CD4-positive, alpha-beta T cell (primary cell): ENCODE measurements at regions not wholly inside any gene's neighbourhood (a gene's known extent, or its start where the extent isn't known, plus 50 kb on each side); places are given as distances from the start of the nearest gene placed in this dataset.

Source experiments
- ATAC-seq: fragments of 200-7000 bp; cut with Tn5 transposase; one replicate; pipeline ENCODE4 v1.10.0; 2022; ENCODE audit warnings: mild to moderate bottlenecking; ENCODE audit not compliant: poor library complexity
- CTCF ChIA-PET: fragments of 350-600 bp; sonication (Branson Sonifier 250); formaldehyde crosslinking; loops from one replicate; lab custom pipeline; 2021; ENCODE audit warnings: antibody characterized with exemption, inconsistent platforms; lab: Charles Lee
- POLR2A ChIA-PET: fragments of 350-600 bp; sonication (Branson Sonifier 250); formaldehyde crosslinking; loops from one replicate; lab custom pipeline; 2021; ENCODE audit warnings: antibody characterized with exemption, inconsistent platforms; lab: Charles Lee
- DNase-seq, 14 experiments: peaks; one replicate each; pipeline ENCODE4 v3.0.0-alpha.2; 2013 to 2020; ENCODE audit warnings: mixed read lengths in 2 of 14
- H3K27ac ChIP-seq, 2 donors: one replicate each; pipeline versions ENCODE4 v1.5.1 to v1.7.0; 2013; ENCODE audit warnings: low read length in 2 of 2, low read depth in 1 of 2, mild to moderate bottlenecking in 1 of 2
- H3K27me3 ChIP-seq, 2 experiments: 1 replicate in 1 of 2; 2 replicates in 1 of 2; pipeline versions ENCODE4 v1.6.1 to v1.7.0; 2013; ENCODE audit warnings: low read length in 2 of 2, control low read depth in 1 of 2, mild to moderate bottlenecking in 1 of 2, moderate library complexity in 1 of 2; ENCODE audit not compliant: insufficient read depth in 2 of 2, control insufficient read depth in 1 of 2
- H3K36me3 ChIP-seq: one replicate; pipeline ENCODE4 v1.6.1; 2013; ENCODE audit warnings: low read length, control low read depth; ENCODE audit not compliant: insufficient read depth
- H3K4me1 ChIP-seq: one replicate; pipeline ENCODE4 v1.6.1; 2013; ENCODE audit warnings: low read length, control low read depth; ENCODE audit not compliant: insufficient read depth
- H3K4me3 ChIP-seq: one replicate; pipeline ENCODE4 v1.5.1; 2013; ENCODE audit warnings: mild to moderate bottlenecking, low read length, moderate library complexity
- H3K9me3 ChIP-seq, 2 experiments: 1 replicate in 1 of 2; 2 replicates in 1 of 2; pipeline versions ENCODE4 v1.6.1 to v1.7.0; 2013; ENCODE audit warnings: low read length in 2 of 2, mild to moderate bottlenecking in 2 of 2, control low read depth in 1 of 2, moderate library complexity in 1 of 2; ENCODE audit not compliant: control insufficient read depth in 1 of 2, insufficient read depth in 1 of 2
- H3K27ac Mint-ChIP-seq: one replicate; pipeline ENCODE4 v1.8.0; 2020; ENCODE audit warnings: mixed read lengths
- H3K27me3 Mint-ChIP-seq: one replicate; pipeline ENCODE4 v1.8.0; 2021; ENCODE audit warnings: mixed read lengths
- H3K36me3 Mint-ChIP-seq: one replicate; pipeline ENCODE4 v1.8.0; 2021; ENCODE audit warnings: low read depth, mixed read lengths
- H3K4me1 Mint-ChIP-seq: one replicate; pipeline ENCODE4 v1.8.0; 2021; ENCODE audit warnings: low read depth, mixed read lengths
- H3K4me3 Mint-ChIP-seq: one replicate; pipeline ENCODE4 v1.8.0; 2020; ENCODE audit warnings: mild to moderate bottlenecking, mixed read lengths
- H3K9me3 Mint-ChIP-seq: one replicate; pipeline ENCODE4 v1.8.0; 2020; ENCODE audit warnings: mixed read lengths
- CTCF ChIP-seq: fragments of 200-600 bp; IDR thresholded peaks from one replicate; pipeline ENCODE4 v1.8.0; 2022; ENCODE audit warnings: antibody characterized with exemption, mild to moderate bottlenecking
- intact Hi-C, 2 experiments: fragments of 100-400 bp; cut with DNase I in 1 of 2; cut with micrococcal nuclease in 1 of 2; formaldehyde crosslinking; loops; one replicate each; pipeline versions ENCODE4 v1.15.1 to v1.9.0; 2023 to 2025; cut with DNase I, micrococcal nuclease

- peaks cover 19% of the 10 kb centered on the region for H3K4me1 Mint-ChIP-seq
- Histone ChIP-seq H3K4me1 (peaks cover 13% of the 10 kb centered on the region), H3K27ac (no peak overlapping the region), H3K9me3 (no peaks in the 10 kb centered on the region), H3K36me3 (no peaks in the 10 kb centered on the region), H3K27me3 (no peaks in the 10 kb centered on the region), H3K4me3 (no peak overlapping the region)
- TF ChIP-seq CTCF, result no peak
- ChIA-PET POLR2A (no interaction called here), CTCF (no interaction called here)
- DNase-seq (no peak), ATAC-seq (no peak)
- no peaks in the 10 kb centered on the region for H3K9me3 Mint-ChIP-seq
- H3K27ac Mint-ChIP-seq, result no peak overlapping the region
- H3K27me3 Mint-ChIP-seq, result no peaks in the 10 kb centered on the region
- no peaks in the 10 kb centered on the region for H3K36me3 Mint-ChIP-seq
- intact Hi-C loops, result no loop called here
- H3K4me3 Mint-ChIP-seq, result no peak overlapping the region
Measured at GRCh38 chr15:31461375-31461774, 134.7 kb downstream of the KLF13 start.

- no peak for DNase-seq
- POLR2A ChIA-PET, result no interaction called here
- no peak for ATAC-seq
Measured at GRCh38 chr15:31461911-31462480, 135.4 kb downstream of the KLF13 start.

DNA sequence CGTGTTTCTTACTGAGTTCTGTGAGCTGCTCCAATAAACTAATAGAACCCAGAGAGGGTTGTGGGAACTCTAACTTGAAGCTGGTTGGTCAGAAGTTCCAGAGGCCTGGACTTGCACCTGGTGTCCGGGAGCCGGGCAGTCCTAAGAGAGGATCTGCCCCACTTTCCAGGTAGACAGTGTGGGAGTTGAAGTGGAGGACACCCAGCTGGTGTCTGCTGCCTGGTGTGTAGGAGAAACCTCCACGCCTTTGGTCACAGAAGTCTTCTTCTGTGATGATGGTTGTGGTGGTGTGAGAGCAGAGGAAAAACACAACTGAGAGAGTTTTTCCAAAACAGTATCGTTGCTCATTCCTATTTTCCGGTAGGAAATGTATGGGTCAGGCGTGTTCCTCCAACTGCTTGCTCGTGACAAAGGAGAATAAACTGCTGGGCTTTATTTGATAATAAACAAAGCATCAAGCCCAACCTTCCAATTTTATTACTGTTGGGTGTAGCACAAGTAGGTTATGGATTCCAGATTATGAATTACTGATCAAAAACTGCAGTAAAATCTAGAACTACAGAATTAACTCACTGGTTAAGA, 137.0 kb downstream of the KLF13 start:
- Histone ChIP-seq H3K9me3 (no peaks in the 10 kb centered on the region), H3K36me3 (no peaks in the 10 kb centered on the region), H3K4me3 (no peak overlapping the region), H3K27me3 (no peaks in the 10 kb centered on the region), H3K4me1 (peaks cover 11% of the 10 kb centered on the region), H3K27ac (no peak overlapping the region)
- Mint-ChIP-seq H3K4me3 (no peak overlapping the region), H3K36me3 (no peaks in the 10 kb centered on the region), H3K27me3 (no peaks in the 10 kb centered on the region), H3K9me3 (no peaks in the 10 kb centered on the region), H3K27ac (no peak overlapping the region), H3K4me1 (peaks cover 15% of the 10 kb centered on the region)
- intact Hi-C loops, result no loop called here
- POLR2A ChIA-PET, result no interaction called here
- CTCF ChIA-PET, result interaction anchor here (1.1 kb wide), 1 partner anchor 72 kb away, joined by 3 read pairs; no protein-coding TSS in a partner anchor
- ATAC-seq, result no peak
- no peak for DNase-seq
- no peak for TF ChIP-seq CTCF

More at GRCh38 chr15:31461911-31462480, 135.4 kb downstream of the KLF13 start:
- CTCF ChIA-PET, result no interaction called here
- Mint-ChIP-seq H3K4me1 (peaks cover 19% of the 10 kb centered on the region), H3K27ac (no peak overlapping the region), H3K27me3 (no peaks in the 10 kb centered on the region), H3K4me3 (no peak overlapping the region), H3K36me3 (no peaks in the 10 kb centered on the region), H3K9me3 (no peaks in the 10 kb centered on the region)
- no peaks in the 10 kb centered on the region for H3K27me3 ChIP-seq
- no peak overlapping the region for H3K27ac ChIP-seq
- TF ChIP-seq CTCF, result no peak
- peaks cover 13% of the 10 kb centered on the region for H3K4me1 ChIP-seq
- intact Hi-C loops, result no loop called here
- H3K4me3 ChIP-seq, result no peak overlapping the region
- no peaks in the 10 kb centered on the region for H3K36me3 ChIP-seq
- no peaks in the 10 kb centered on the region for H3K9me3 ChIP-seq
